GM06990 (cell line): ENCODE measurements at regions not wholly inside any gene's neighbourhood (a gene's known extent, or its start where the extent isn't known, plus 50 kb on each side); places are given as distances from the start of the nearest gene placed in this dataset.

ENCODE experiments used
- DNase-seq: peaks from one replicate; pipeline ENCODE4 v3.0.0-alpha.2; 2011; ENCODE audit not compliant: insufficient read length; ENCODE audit errors: extremely low read depth
- H3K27me3 ChIP-seq: replicated peaks from 2 replicates; pipeline ENCODE4 v1.6.0; 2011; ENCODE audit warnings: low read length; ENCODE audit not compliant: control insufficient read depth, insufficient read depth
- H3K36me3 ChIP-seq: 2 replicates; pipeline ENCODE4 v1.5.1; 2011; ENCODE audit warnings: low read length; ENCODE audit not compliant: control insufficient read depth, insufficient read depth
- H3K4me3 ChIP-seq: replicated peaks from 2 replicates; pipeline ENCODE4 v1.5.1; 2011; ENCODE audit warnings: low read depth, mild to moderate bottlenecking, control low read depth, low read length
- TF ChIP-seq, protein P1 (sequence below): IDR thresholded peaks from 2 replicates; pipeline ENCODE4 v1.5.1; 2011; ENCODE audit warnings: low read length, control low read depth, mild to moderate bottlenecking, inconsistent platforms; ENCODE audit not compliant: insufficient read depth, poor library complexity, severe bottlenecking

DNA sequence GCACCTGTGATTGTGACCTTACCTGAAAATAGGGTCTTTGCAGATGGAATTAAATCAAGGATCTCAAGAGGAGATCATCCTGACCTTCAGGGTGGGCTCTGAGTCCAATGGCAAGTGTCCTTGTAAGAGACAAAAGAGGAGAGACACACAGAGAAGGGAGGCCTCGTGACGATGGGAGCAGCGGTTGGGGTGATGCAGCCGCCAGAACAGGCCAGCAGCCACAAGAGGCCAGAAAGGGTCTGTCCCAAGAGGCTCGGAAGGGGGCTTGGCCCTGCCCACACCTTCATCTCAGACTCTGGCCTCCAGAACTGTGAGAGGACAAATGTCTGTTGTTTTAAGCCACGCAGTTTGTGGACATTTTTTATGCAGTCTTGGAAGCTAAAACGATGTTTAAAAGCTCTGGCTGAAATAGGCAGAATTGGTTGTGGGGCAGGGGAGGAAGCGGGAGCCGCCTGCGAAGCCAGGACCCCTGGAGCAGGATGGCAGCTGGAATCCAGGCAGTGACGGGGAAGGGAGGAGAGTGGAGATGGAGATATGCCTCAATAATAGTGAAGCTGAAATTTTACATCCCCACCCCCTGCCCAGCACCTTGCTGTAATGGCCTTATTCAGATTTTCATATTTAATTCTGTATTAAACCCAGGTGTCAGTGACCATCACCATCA, 216.4 kb downstream of the ANKRD60 start:
- TF ChIP-seq, protein P1, sequence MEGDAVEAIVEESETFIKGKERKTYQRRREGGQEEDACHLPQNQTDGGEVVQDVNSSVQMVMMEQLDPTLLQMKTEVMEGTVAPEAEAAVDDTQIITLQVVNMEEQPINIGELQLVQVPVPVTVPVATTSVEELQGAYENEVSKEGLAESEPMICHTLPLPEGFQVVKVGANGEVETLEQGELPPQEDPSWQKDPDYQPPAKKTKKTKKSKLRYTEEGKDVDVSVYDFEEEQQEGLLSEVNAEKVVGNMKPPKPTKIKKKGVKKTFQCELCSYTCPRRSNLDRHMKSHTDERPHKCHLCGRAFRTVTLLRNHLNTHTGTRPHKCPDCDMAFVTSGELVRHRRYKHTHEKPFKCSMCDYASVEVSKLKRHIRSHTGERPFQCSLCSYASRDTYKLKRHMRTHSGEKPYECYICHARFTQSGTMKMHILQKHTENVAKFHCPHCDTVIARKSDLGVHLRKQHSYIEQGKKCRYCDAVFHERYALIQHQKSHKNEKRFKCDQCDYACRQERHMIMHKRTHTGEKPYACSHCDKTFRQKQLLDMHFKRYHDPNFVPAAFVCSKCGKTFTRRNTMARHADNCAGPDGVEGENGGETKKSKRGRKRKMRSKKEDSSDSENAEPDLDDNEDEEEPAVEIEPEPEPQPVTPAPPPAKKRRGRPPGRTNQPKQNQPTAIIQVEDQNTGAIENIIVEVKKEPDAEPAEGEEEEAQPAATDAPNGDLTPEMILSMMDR = no peak
- DNase-seq = no peak
- H3K4me3 ChIP-seq = no peak overlapping the region
- no peaks in the 10 kb centered on the region for H3K36me3 ChIP-seq
- 0 out of 2 replicates have a peak, but pooled peaks cover 2% of the 10 kb centered on the region for H3K27me3 ChIP-seq

DNA sequence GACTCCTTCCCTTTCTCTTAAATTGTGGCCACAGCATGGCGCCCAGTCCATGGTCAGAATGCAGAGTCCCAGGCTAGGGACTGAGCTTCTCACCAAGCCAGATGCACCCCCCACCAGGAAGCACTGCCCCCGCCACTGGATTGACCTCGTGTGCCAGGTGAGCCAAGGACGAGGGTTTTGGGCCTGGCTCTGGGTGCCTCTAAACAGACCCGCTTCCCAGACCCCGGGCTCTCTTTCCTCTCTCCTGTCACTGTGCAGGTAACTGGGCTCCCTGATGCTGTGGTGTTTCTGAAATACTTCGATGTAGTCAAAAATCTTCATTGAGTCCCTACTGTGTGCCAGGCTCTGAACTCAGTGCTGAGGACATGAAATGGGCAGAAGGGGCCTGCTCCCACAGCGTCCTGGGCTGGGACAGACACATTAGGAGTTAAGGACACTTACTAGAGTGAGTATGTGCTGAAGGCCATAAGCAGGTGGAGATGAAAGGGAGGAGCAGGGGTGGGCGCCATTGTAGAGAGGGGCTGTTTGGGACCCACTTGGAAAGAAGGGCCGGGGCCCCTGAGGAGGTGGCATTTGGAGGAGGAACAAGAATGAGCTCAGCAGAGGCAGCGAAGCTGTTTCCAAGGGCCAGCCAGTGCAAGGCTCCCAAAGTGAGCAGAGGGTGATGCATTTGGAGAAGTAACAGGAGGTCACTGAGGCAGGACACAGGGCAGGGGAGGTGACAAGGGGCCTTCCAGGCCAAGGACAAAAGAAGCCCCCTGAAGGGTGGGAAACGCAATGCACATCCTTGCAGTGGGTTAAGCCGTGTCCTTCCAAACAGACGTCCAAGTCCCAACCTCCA, 217.1 kb downstream of the ANKRD60 start:
- DNase-seq = no peak
- TF ChIP-seq, protein P1 = no peak
- H3K27me3 ChIP-seq = 0 out of 2 replicates have a peak, but pooled peaks cover 2% of the 10 kb centered on the region
- no peaks in the 10 kb centered on the region for H3K36me3 ChIP-seq
- H3K4me3 ChIP-seq = no peak overlapping the region

DNA sequence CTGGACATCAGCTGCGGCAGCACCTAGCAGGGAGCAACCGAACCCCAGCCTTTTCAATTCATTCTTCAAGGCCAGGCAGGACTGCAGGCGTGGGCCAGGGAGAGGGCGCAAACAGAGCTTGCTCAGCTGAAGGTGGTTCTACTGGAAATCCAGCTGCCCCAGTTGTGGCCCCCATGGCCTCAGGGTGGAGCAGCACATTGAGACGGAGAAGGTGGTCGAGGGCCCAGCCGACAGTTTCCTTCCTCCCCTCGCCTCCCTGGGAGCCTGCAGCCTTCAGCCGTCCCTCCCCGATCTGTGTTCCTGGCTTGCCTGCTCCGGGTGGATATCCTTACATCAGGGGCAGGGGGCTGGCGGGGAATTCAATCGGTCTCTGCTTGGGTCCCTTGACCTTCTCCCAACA, 217.8 kb downstream of the ANKRD60 start:
- Histone ChIP-seq H3K27me3 (0 out of 2 replicates have a peak, but pooled peaks cover 2% of the 10 kb centered on the region), H3K36me3 (no peaks in the 10 kb centered on the region), H3K4me3 (no peak overlapping the region)
- no peak for DNase-seq
- TF ChIP-seq, protein P1 = no peak

DNA sequence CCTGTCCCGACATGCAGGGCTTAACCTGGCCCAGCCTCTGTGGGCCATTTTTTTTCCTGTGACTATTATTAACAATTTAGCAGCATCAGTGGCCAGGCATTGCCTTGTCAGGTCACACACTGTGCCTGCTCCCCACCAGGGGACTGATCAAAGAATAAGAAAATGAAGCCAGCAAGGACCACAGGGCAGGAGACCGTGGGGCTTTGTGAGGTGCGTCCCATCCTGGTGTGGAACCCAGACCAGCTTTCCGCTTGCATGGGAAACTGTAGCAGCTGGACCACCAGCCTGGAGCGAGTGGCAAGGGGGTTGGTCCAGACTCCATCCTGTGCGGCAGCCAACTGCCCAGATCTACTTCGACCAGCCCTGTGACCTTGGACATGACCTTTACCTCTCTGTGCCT, 218.3 kb downstream of the ANKRD60 start:
- DNase-seq = no peak
- TF ChIP-seq, protein P1 = no peak
- Histone ChIP-seq H3K27me3 (0 out of 2 replicates have a peak, but pooled peaks cover 2% of the 10 kb centered on the region), H3K4me3 (no peak overlapping the region), H3K36me3 (no peaks in the 10 kb centered on the region)

DNA sequence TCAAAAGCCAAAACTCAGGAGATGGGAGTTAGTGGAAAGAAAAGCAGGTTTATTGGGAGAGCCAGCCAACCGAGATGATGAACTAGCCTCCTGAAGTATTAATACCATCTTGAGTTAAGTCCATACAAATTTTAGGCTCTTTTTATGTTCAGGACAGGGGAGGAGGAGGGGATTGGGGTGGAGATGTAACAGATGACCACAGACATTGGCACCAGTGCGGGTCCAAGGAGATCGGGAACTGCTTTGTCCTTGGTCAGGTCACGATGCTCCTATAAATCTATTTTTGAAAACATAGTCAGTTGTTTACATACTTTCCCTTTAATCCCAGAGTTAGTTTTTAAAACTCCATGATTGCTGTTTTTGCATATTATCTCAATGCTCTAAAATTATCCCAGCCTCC, 219.6 kb downstream of the ANKRD60 start:
- no peaks in the 10 kb centered on the region for H3K36me3 ChIP-seq
- DNase-seq = no peak
- H3K4me3 ChIP-seq = no peak overlapping the region
- H3K27me3 ChIP-seq = 0 out of 2 replicates have a peak, but pooled peaks cover 2% of the 10 kb centered on the region
- TF ChIP-seq, protein P1 = no peak
